SW480 (cell line): ENCODE measurements at regions not wholly inside any gene's neighbourhood (a gene's known extent, or its start where the extent isn't known, plus 50 kb on each side); places are given as distances from the start of the nearest gene placed in this dataset.
"Not testable (repeated sequence)": the region's sequence is repeated elsewhere in the genome, so short reads cannot be mapped to it uniquely, and the experiment has no call there.

Experiments
- DNase-seq: peaks from one replicate; pipeline ENCODE4 v3.0.0-alpha.2; 2016; ENCODE audit warnings: low spot score

- no peak for DNase-seq
Measured at GRCh38 chr5:114822863-114823262, 346.8 kb downstream of the TRIM36 start.

DNA sequence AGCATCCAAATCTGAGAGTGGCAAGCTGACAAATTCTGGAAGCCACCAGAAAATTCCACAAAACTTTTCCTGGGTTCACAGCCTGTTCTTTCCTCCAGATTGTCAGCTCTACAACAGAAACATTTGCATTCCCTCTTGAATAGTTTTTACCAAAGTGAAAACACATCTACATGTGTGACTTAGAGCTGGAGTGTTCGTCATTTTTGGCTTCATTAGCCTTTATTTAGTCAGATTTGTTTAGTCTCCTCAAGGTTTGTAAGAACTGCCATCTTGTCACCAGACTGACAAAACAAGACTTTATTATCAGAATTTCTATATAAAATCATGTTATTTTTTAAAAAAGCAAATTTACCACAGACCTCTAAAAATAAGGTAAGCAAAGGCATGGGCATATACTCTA lies 347.3 kb downstream of the TRIM36 start:
- DNase-seq: no peak

GRCh38 chr5:114790403-114790792 lies 379.3 kb downstream of the TRIM36 start:
- no peak for DNase-seq

DNA sequence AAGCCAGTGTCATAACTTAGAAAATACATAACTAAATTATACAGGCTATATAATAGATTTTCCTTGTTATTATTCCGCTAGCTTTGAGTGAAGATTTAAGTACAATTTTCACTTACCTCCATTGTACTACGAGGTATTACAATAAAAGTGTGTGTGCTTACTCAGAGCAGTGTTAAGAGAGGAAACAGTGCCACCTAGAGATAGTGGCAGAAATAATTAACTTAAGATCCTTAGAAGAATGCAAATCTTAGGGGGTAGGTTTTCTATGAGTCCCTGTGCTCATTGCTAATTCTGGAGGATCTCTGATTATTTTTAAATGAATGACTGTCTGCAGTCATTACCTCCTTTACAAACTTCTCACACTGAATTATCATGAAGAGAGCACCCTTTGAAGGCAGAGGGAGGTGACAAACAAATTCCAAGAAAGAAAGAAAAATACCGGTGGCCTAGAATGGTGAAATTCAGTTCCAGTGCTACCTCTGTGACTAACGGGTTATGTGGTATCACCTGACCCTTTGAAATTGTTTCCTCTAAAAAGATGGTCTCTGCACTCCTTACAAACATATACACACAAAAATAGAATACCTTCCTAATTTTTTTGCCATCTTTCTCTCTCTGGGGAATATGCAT lies 379.8 kb downstream of the TRIM36 start:
- peak; percentile 54 for DNase-seq

- no peak for DNase-seq
Measured at GRCh38 chr5:114782869-114783268, 386.8 kb downstream of the TRIM36 start.

DNA sequence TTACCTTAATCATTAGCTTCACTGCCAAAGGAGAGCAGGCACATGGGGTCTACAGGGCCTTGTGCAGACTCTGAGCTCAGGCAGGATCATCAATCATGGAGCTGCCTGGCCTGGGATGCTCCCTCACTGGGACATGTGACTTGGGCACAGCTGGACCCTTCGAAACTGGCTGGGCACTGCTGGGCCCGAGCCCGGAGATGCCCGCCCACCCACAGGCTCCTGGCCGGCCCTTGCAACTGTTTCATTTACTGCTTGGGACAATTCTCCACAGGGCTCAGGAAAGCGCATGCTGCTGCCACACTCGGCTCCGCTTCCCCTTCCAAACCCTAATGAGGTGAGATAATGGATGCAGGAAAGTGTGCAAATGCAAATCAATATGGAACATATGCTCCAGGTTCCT lies 387.5 kb downstream of the TRIM36 start:
- DNase-seq: no peak

GRCh38 chr5:114780290-114780689 lies 389.4 kb downstream of the TRIM36 start:
- no peak for DNase-seq

- DNase-seq: no peak
Measured at GRCh38 chr5:114744406-114744805, 382.5 kb downstream of the KCNN2 start.

- no peak for DNase-seq
Measured at GRCh38 chr5:114734238-114734637, 372.4 kb downstream of the KCNN2 start.

DNA sequence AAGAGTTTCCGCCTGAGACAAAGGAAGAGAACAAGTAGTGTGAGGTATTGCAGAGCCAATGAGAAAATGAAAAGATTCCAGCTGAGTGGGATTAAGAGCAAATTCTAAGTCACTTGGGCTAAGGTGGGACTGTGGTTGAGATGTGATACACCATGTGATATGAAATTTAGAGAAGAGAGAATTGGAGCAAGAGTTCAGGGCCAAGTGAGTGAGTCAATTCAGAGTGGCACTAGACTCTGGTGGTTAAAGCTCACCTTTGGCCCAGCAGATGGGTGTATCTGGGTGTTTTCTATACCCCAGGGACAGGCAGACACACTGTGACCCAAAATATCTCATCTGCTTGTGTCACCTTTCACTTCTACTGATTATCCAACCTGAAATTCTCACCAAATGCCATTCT lies 368.1 kb downstream of the KCNN2 start:
- DNase-seq: no peak

GRCh38 chr5:114727358-114727757 lies 365.5 kb downstream of the KCNN2 start:
- DNase-seq: no peak

DNA sequence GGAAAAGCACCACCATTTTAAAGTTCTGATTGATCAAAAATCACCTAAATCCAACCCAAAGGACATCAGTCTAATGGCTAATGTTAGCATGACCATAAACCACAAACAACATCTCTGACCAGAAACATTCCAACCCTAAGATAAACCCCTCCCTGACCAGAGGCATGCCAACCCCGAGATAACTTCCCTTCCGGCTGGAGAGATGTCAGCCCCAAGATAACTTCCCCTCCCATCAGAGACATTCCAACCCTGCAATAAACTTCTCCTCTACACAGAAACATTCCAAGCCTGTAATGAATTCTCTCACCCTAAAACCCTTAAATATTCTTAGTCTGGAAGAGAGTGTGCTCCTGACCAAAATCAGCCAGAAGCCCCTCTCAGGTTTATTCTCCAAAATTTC lies 364.3 kb downstream of the KCNN2 start:
- DNase-seq: no peak

DNA sequence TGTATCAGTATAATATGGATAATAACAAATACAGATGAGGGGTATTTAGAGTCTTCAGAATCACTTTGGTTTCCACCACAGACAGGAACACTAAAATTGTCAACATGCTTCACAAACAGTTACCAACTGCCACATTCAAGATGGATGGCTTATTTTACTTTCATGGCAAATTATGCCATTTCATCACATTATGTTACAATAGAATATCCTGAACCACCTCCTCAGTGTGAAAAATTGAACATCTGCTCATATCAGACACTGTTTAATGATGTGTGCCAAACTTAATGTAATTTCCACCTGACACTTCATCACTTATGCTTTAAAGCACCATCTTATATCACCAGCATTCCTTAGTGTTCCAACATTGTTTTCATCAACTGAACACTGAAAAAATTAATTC lies 357.4 kb downstream of the KCNN2 start:
- DNase-seq: no peak

DNA sequence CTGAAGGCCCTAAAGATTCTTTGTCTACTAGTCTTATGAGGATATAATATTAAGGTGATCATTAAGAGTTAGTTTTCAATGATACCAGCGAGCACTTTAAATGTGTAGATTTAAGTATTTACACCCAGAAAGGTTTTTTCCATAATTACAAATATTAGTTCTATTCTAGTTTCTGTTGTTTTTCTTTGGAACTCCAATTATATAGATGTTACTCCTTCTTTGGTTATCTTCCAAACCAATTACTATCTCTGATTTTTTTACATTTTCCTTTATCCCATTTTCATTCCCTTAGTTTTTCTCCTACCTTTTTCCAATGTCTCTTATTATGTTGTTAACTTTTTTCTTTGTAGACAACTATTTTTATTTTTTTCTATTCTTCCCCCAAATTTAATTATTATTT lies 355.1 kb downstream of the KCNN2 start:
- no peak for DNase-seq

DNA sequence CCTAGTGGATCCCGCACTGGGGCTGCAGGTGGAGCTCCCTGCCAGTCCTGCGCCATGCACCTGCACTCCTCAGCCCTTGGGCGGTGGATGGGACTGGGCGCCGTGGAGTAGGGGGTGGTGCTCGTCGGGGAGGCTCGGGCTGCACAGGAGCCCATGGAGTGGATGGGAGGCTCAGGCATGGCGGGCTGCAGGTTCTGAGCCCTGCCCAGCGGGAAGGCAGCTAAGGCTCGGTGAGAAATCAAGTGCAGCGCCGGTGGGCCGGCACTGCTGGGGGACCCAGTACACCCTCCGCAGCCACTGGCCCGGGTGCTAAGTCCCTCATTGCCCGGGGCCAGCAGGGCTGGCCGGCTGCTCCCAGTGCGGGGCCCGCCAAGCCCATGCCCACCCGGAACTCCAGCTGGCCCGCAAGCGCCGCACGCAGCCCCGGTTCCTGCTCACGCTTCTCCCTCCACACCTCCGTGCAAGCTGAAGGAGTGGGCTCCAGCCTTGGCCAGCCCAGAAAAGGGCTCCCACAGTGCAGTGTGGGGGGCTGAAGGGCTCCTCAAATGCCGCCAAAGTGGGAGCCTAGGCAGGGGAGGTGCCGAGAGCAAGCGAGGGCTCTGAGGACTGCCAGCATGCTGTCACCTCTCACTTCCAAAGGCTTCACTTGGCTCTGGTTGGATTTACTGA lies 342.5 kb downstream of the KCNN2 start:
- DNase-seq: not testable (repeated sequence)

GRCh38 chr5:114702731-114703130 lies 340.9 kb downstream of the KCNN2 start:
- DNase-seq: no peak

- no peak for DNase-seq
Measured at GRCh38 chr5:114702136-114702535, 340.3 kb downstream of the KCNN2 start.

GRCh38 chr5:114700823-114701222 lies 339.0 kb downstream of the KCNN2 start:
- no peak for DNase-seq

DNA sequence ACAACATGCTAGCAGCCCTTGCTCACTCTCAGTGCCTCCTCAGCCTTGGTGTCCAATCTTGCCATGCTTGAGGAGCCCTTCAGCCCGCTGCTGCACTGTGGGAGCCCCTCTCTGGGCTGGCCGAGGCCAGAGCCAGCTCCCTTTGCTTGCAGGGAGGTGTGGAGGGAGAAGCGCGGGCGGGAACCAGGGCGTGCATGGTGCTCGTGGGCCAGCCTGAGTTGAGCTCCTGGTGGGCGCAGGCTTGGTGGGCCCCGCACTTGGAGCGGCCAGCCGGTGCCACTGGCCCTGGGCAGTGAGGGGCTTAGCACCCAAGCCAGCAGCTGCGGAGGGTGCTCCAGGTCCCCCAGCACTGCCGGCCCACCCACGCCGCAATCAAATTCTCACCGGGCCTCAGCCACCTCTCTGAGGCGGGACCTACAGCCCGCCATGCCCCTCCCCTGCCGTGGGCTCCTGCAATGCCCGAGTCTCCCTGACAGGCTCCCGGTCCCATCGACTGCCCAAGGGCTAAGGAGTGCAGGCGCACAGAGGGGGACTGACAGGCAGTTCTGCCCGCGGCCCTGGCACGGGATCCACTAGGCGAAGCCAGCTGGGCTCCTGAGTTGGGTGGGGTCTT lies 333.5 kb downstream of the KCNN2 start:
- DNase-seq: no peak

- no peak for DNase-seq
Measured at GRCh38 chr5:114686356-114686755, 324.5 kb downstream of the KCNN2 start.

GRCh38 chr5:114678778-114679177 lies 316.9 kb downstream of the KCNN2 start:
- no peak for DNase-seq

- DNase-seq: no peak
Measured at GRCh38 chr5:114665551-114665950, 303.7 kb downstream of the KCNN2 start.

GRCh38 chr5:114660791-114661190 lies 298.9 kb downstream of the KCNN2 start:
- no peak for DNase-seq

- no peak for DNase-seq
Measured at GRCh38 chr5:114658194-114658593, 296.3 kb downstream of the KCNN2 start.
